Esophagus mucosa (tissue), 1 donor: ENCODE measurements at regions not wholly inside any gene's neighbourhood (a gene's known extent, or its start where the extent isn't known, plus 50 kb on each side); places are given as distances from the start of the nearest gene placed in this dataset.
A peak's percentile ranks its signal among the peaks of the same experiment; 100 is the strongest.
"Not testable (repeated sequence)": the region's sequence is repeated elsewhere in the genome, so short reads cannot be mapped to it uniquely, and the experiment has no call there.

Experiments
- ATAC-seq: fragments of 200-7000 bp; cut with Tn5 transposase; one replicate; pipeline ENCODE4 v1.9.1; 2020
- donor health status: DM: yes; HTN: yes; CAD: no.

DNA sequence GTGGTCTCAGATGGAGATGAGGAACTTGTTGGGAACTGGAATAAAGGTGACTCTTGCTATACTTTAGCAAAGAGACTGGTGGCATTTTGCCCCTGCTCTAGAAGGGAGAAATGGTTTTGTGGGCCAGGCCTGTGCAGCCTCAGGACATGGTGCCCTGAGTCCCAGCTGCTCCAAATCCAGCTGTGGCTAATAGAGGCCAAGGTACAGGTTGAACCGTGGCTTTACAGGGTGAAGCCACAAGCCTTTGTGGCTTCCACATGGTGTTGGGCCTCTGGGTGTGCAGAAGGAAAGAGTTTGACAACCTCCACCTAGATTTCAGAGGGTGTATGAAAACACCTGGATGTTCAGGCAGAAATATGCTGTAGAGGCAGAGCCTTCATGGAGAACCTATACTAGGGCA is 586.0 kb downstream of the FLRT2 start:
- no peak for ATAC-seq

DNA sequence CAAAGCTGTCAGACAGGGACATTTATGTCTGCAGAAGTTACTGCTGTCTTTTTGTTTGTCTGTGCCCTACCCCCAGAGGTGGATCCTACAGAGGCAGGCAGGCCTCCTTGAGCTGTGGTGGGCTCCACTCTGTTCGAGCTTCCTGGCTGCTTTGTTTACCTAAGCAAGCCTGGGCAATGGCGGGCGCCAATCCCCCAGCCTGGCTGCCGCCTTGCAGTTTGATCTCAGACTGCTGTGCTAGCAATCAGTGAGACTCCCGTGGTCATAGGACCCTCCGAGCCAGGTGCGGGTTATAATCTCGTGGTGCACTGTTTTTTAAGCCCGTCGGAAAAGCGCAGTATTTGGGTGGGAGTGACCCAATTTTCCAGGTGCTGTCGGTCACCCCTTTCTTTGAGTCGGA is 580.9 kb downstream of the FLRT2 start:
- not testable (repeated sequence) for ATAC-seq

DNA sequence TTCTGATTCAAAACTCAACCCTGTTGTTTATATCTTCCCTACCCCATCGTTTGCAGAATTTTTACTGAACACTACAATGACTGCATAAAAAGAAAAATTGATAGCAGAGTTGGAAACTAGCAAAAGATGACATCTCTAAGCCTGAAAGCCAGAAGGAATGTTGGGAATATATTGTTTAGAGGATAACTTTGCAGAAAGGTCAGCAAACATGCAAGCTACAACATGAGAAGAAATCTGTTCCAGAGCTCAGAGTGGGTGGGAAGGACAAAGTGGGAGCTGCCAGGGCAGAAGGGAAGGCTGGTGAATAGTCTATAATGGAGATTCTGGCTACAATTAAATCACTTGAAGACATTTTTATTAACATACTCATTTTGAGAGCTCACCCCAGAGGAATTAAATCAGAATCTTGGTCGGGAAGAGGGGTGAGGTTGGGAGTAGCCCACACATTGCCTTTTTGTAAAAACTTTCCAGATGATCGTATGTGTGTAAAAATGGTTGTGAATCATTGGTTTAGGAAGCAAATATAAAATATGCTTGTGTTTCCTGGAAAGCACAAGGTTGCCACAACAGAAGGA is 574.8 kb downstream of the FLRT2 start:
- no peak for ATAC-seq

GRCh38 chr14:86094512-86094911 is 564.6 kb downstream of the FLRT2 start:
- ATAC-seq: no peak

DNA sequence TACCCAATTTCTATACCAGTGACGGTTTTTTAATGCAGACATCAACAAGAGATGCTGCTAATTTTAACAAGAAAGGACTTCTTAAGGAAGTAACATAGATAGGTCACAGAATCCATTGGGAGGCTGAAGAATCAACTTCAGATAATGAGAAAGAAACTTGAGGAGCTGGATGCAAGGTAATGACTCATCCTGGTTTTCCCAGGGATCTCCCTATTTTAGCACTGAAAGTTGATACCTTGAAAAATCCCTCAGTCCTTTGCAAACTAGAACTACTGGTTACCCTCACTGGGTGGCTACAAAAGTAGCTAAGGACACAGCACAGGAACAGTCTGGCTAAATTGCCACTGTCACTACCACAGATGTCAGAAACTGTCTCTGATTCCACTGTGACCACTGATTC is 561.9 kb downstream of the FLRT2 start:
- ATAC-seq: no peak

GRCh38 chr14:86088156-86088555 is 558.2 kb downstream of the FLRT2 start:
- no peak for ATAC-seq

GRCh38 chr14:86087377-86087776 is 557.4 kb downstream of the FLRT2 start:
- no peak for ATAC-seq

- ATAC-seq: no peak
Observed at GRCh38 chr14:86086962-86087361, 557.0 kb downstream of the FLRT2 start.

- ATAC-seq: no peak
Observed at GRCh38 chr14:86084097-86084496, 554.2 kb downstream of the FLRT2 start.

- ATAC-seq: no peak
Observed at GRCh38 chr14:86083616-86084015, 553.7 kb downstream of the FLRT2 start.

DNA sequence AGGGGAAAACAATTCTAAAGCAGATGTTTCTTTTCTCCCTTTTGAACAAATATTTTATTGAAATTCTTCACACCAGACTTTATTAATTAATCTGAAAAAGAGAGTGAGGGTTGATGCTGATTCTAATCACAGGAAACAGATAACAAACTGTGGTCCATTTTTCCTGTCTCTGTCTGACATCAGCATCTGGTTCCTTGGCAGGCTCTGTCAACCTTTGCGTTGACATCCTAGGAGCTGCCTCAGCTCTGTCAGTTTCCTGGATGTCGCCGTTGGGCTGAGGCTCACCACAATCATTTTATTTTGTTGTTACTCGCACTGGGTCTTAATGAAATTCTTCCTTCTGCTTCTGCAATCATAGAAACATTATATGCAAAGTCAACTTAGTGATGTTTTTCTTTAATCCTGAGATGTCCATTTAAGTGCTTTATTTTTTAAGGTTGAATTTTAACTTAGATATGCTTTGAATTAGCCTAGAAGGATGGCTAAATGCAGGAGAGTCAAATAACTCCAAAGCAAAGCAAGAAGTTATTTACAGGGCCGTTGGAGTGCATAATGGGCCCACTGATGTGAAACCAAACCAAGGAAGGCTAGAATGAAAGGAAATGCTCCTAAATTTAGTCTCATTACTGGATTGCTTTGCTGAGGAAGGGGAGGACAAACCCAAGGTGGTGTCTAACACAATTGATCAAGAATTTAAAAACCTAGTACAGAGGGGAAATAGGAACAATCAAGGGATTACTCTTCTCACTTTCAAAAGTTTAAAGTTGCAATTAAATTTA is 542.4 kb downstream of the FLRT2 start:
- ATAC-seq: no peak

- ATAC-seq: no peak
Observed at GRCh38 chr14:86066651-86067050, 536.7 kb downstream of the FLRT2 start.

GRCh38 chr14:86065407-86065806 is 535.5 kb downstream of the FLRT2 start:
- ATAC-seq: no peak

DNA sequence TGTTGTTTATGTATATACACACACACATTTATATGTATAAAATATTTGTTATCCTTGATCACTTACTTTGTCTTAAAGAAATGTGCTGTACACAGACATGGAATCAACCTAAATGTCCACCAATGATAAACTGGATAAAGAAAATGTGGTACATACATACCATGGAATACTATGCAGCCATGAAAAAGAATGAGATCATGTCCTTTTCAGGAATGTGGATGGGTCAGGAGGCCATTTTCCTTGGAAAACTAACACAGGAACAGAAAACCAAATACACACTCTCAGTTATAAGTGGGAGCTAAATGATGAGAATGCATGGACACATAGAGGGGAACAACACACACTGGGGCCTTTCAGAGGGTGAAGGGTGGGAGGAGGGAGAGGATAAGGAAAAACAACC is 534.7 kb downstream of the FLRT2 start:
- ATAC-seq: not testable (repeated sequence)

DNA sequence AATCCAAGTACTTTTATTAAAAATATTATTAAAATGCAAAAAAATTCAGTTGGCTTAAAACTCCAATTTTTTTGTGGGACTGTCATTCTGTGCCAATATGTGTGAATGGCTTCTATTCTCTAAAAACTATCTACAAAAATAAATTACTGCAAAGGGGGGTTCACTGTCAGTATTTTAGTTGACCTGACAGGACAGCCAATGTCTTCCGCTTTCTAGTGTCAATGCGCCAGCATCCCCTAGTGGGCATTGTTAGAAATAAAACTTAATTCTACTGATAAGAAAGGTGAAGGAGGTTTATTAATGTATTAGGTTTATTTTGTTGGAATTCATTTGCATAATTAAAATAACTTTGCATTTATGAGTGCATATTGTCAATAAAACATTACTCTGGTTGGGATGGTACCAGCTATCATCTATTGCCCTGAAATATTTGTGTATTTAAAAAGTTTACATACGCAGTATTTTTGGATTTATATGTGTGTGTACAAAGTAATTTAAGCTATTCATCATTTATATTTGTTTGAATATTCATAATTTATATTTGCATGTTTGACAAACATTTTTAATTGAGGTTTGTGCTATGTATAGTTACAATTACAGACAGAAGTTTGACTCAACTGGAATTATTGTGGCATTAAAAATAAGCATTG is 527.2 kb downstream of the FLRT2 start:
- no peak for ATAC-seq

- ATAC-seq: no peak
Observed at GRCh38 chr14:86055512-86056075, 525.6 kb downstream of the FLRT2 start.

- no peak for ATAC-seq
Observed at GRCh38 chr14:86052868-86053267, 522.9 kb downstream of the FLRT2 start.

- ATAC-seq: no peak
Observed at GRCh38 chr14:86050757-86051156, 520.8 kb downstream of the FLRT2 start.

DNA sequence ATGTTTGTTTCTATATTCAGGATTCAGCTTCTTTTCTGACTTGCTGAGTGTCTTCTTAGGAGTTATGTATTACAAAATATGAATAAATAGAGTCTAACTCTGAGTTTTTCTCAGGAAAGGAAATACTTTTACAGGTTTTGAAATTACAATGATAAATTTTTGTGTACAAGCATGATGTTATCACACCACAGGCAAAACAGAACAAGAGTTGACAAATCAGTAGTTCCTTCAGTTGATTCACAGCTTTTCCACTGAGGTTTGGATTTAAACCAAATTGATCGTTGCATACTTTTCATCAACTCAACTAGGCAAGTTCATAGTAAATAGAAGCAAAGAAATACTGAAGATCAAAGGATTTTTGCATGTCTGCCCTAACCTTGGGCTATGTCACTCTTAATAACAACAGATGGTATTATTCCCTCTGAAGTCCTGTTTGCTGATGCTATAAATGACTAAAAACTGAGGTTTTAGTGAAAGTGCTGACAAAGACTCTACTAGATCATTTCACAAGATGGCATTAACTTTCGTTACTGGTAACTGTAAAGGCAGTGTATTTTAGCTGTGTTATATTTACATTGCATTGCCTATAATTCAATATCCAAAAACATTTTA is 520.2 kb downstream of the FLRT2 start:
- no peak for ATAC-seq

DNA sequence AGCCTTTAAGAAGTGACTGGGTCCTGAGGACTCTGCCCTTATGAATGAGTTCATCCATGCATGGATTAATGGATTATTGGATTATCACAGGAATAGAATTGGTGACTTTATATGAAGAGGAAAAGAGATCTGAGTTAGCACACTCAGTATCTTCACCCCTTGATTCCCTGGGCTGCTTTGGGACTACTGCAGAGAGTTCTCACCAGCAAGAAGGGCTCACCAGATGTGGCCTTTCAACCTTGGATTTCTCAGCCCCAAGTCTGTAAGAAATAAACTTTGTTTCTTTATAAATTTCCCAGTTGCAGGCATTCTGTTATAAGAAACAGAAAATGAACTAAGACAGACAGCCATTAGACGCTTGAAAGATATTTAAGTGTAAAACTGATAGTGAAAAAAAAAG is 509.2 kb downstream of the FLRT2 start:
- ATAC-seq: no peak

DNA sequence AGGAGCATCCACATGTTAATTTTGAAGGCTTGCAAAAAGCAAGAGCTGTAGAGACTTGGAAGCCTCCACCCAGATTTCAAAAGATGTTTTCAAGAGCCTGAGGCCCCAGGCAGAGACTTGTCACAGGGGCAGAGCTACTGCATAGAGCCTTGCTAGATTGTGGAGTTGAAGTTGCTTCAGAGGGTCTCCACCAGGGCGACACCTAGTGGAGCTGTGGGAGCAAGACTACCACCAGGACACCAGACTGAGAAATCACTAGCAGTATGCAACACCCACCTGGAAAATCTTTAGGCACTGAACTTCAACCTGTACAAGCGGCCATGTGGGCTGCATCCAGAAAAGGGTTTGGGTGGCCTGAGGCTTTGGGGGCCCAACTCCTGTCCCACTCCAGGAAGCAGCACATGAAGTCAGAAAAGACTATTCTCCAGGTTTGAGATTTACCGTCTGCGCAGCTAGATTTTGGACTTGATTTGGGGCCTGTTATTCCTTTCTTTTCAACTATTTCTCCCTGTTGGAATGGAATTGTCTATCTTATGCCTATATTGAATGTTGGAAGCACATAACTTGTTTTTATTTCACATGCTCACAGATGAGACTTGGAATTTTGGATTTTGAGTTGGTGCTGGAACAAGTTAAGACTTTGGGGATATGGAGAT is 508.6 kb downstream of the FLRT2 start:
- peak; percentile 69 for ATAC-seq

- peak; percentile 70 for ATAC-seq
Observed at GRCh38 chr14:86035882-86036281, 505.9 kb downstream of the FLRT2 start.

DNA sequence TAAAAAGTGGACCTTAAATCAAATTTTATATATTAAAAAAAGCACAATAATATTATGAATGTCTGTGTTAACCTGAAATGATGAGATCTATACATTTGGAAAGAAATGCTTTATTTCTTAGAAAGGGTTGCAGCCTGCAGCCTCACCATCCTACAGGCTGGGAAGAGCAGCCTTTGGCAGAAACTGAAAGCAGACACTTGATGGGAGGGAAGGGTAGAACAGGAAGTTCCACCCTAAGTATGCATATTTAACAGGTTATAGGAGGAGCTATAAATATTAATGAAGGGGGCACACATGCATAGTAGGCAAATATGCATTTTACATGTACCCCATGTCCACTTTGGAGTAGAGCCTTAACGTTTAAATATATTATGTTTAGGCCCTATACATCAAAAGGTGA is 498.0 kb downstream of the FLRT2 start:
- no peak for ATAC-seq
